ENCODE measurements at regions not wholly inside any gene's neighbourhood (a gene's known extent, or its start where the extent isn't known, plus 50 kb on each side); places are given as distances from the start of the nearest gene placed in this dataset.

DNA sequence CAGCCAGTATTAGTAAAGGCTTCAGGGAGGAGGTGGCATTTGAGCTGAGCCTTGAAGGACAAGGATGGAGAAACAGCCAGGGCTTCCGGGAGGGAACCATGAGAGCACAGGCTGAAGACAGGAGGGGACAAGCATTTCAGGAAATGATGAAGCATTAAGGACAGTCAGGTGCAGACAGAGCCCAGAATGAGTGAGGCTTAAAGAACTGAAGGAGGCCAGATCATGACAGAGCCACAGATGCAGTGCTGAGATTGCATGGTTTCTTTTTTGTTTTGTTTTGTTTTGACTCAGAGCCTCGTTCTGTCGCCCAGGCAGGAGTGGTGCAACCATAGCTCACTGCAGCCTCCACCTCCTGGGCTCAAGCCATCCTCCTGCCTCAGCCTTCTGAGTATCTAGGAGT is 211.5 kb downstream of the SOX9 start:
- no peaks in the 10 kb centered on the region for H3K4me1 ChIP-seq (ENCODE audit: control insufficient read depth, insufficient read depth, low read length)
- H3K36me3 ChIP-seq (ENCODE audit: control insufficient read depth, insufficient read depth, low read length) = no peaks in the 10 kb centered on the region
- H3K27ac ChIP-seq (ENCODE audit: low read depth, low read length) = no peak overlapping the region
- H3K4me3 Mint-ChIP-seq = no peak overlapping the region
- no peaks in the 10 kb centered on the region for H3K9me3 ChIP-seq (ENCODE audit: control insufficient read depth, low read length)
- H3K27me3 ChIP-seq (ENCODE audit: control insufficient read depth, insufficient read depth, low read length, poor library complexity, severe bottlenecking) = peaks cover 48% of the 10 kb centered on the region
- H3K9ac ChIP-seq (ENCODE audit: extremely low read depth, low read length, poor library complexity, severe bottlenecking) = no peak overlapping the region
- peaks cover 10% of the 10 kb centered on the region for H3K4me1 Mint-ChIP-seq
- no peak for DNase-seq
- WGBS, 2 experiments (ENCODE audit: insufficient coverage in 1 of 2, insufficient read length in 1 of 2) = 86 to 96% methylated on average over 3 of the region's 3 CpGs
- no peaks in the 10 kb centered on the region for H3K36me3 Mint-ChIP-seq (ENCODE audit: low read depth)
- peaks cover 65% of the 10 kb centered on the region for H3K27me3 Mint-ChIP-seq (ENCODE audit: insufficient read depth)
- H3K9me3 Mint-ChIP-seq = no peaks in the 10 kb centered on the region
- TF ChIP-seq CTCF (conservative IDR thresholded peaks at IDR 0.05) = no peak
- H3K4me3 ChIP-seq (ENCODE audit: low read length) = no peak overlapping the region
- no peak overlapping the region for H3K27ac Mint-ChIP-seq

- H3K27me3 ChIP-seq (ENCODE audit: control insufficient read depth, insufficient read depth, low read length, poor library complexity, severe bottlenecking) = peaks cover 60% of the 10 kb centered on the region
- no peak for TF ChIP-seq CTCF (conservative IDR thresholded peaks at IDR 0.05)
- Mint-ChIP-seq H3K4me1 (peaks cover 10% of the 10 kb centered on the region), H3K4me3 (no peak overlapping the region), H3K27ac (no peak overlapping the region), H3K36me3 (ENCODE audit: low read depth) (no peaks in the 10 kb centered on the region), H3K9me3 (no peaks in the 10 kb centered on the region), H3K27me3 (ENCODE audit: insufficient read depth) (peaks cover 77% of the 10 kb centered on the region)
- H3K9ac ChIP-seq (ENCODE audit: extremely low read depth, low read length, poor library complexity, severe bottlenecking) = no peak overlapping the region
- no peaks in the 10 kb centered on the region for H3K36me3 ChIP-seq (ENCODE audit: control insufficient read depth, insufficient read depth, low read length)
- H3K4me3 ChIP-seq (ENCODE audit: low read length) = no peak overlapping the region
- DNase-seq = no peak
- H3K27ac ChIP-seq (ENCODE audit: low read depth, low read length) = no peak overlapping the region
- no peaks in the 10 kb centered on the region for H3K9me3 ChIP-seq (ENCODE audit: control insufficient read depth, low read length)
- H3K4me1 ChIP-seq (ENCODE audit: control insufficient read depth, insufficient read depth, low read length) = no peaks in the 10 kb centered on the region
- WGBS, 2 experiments (ENCODE audit: insufficient coverage in 1 of 2, insufficient read length in 1 of 2) = 74 to 93% methylated on average over 2 of the region's 2 CpGs
Observed at GRCh38 chr17:72333570-72333969, 212.8 kb downstream of the SOX9 start.

DNA sequence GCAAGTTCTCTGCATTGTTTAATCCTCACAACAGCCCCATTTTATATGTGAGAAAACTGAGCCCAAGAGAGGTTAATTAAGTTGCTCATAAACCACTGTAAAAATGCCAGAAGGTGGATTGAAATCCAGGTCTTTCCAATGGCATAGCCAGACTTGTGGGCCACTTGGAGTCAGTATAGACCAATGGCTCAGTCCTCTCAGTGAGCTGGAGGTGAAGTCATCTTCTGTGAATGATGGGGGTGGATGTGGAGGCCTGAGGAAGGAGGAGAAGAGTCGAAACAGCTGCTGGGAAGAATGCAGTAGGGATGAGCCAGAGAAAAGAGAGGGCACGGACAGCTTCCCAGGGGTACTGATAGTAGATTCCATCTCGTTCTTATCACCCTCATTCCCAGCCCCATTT is 213.4 kb downstream of the SOX9 start:
- Histone ChIP-seq H3K4me3 (ENCODE audit: low read length) (no peak overlapping the region), H3K9me3 (ENCODE audit: control insufficient read depth, low read length) (no peaks in the 10 kb centered on the region), H3K9ac (ENCODE audit: extremely low read depth, low read length, poor library complexity, severe bottlenecking) (no peak overlapping the region), H3K27ac (ENCODE audit: low read depth, low read length) (no peak overlapping the region), H3K27me3 (ENCODE audit: control insufficient read depth, insufficient read depth, low read length, poor library complexity, severe bottlenecking) (peaks cover 66% of the 10 kb centered on the region), H3K4me1 (ENCODE audit: control insufficient read depth, insufficient read depth, low read length) (no peaks in the 10 kb centered on the region), H3K36me3 (ENCODE audit: control insufficient read depth, insufficient read depth, low read length) (no peaks in the 10 kb centered on the region)
- H3K36me3 Mint-ChIP-seq (ENCODE audit: low read depth) = no peaks in the 10 kb centered on the region
- H3K27ac Mint-ChIP-seq = no peak overlapping the region
- no peaks in the 10 kb centered on the region for H3K9me3 Mint-ChIP-seq
- H3K27me3 Mint-ChIP-seq (ENCODE audit: insufficient read depth) = peaks cover 82% of the 10 kb centered on the region
- peaks cover 15% of the 10 kb centered on the region for H3K4me1 Mint-ChIP-seq
- no peak for TF ChIP-seq CTCF (conservative IDR thresholded peaks at IDR 0.05)
- no peak overlapping the region for H3K4me3 Mint-ChIP-seq
- DNase-seq = no peak
- 100% methylated on average over 3 of the region's 3 CpGs; no CpG with 5 or more reads in 1 of the 2 experiments for WGBS, 2 experiments (ENCODE audit: insufficient coverage in 1 of 2, insufficient read length in 1 of 2)

Data from endodermal cell (in vitro differentiated cells).